Muscle of back (tissue), 3 donors: ENCODE measurements at regions not wholly inside any gene's neighbourhood (a gene's known extent, or its start where the extent isn't known, plus 50 kb on each side); places are given as distances from the start of the nearest gene placed in this dataset.
A peak's percentile ranks its signal among the peaks of the same experiment; 100 is the strongest.

Experiments
- DNase-seq, 3 donors: peaks; one replicate each; pipeline versions ENCODE4 v3.0.0 to v3.0.0-alpha.2; 2013

DNA sequence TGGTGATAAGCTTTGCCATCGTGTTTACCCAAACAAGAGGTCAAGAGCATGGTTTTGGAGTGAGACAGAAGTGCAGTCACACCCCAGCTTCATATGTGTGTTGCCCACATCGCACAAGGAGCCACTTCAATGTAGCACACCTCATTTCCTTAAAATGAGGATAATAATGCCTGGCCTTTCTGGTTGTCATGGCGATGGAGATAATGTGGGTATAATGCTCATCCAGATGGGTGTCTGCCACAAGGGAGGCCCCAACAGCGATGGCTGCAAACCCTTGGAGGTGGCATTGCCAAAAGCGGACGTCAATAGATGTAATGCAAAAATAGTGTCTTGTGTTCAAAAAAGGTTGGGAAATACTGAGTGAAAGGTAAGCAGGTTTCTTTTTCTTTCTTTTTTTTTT lies 83.1 kb upstream of the AJAP1 start:
- no peak for DNase-seq

DNA sequence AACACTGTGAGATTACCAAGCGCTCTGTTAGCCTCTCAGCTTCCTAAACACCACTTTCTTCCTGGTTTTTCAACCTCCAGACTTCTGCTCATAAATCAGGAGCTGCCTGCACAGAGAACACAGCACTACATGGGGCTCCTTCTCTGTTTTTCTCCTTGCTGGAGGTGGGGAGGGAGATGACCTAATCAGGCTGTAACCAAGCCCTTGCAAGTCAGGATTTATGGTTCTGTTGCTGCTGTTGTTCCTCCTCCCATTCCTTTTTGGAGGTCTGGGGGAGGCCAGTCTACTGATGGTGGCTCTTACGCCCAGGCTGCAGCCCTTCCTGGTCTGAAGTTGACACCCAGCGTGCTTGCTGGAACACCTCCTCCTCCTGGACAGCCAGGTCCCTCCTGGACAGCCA lies 80.9 kb upstream of the AJAP1 start:
- no peak for DNase-seq

- DNase-seq = no peak
Observed at GRCh38 chr1:4581807-4582206, 72.6 kb upstream of the AJAP1 start.

DNA sequence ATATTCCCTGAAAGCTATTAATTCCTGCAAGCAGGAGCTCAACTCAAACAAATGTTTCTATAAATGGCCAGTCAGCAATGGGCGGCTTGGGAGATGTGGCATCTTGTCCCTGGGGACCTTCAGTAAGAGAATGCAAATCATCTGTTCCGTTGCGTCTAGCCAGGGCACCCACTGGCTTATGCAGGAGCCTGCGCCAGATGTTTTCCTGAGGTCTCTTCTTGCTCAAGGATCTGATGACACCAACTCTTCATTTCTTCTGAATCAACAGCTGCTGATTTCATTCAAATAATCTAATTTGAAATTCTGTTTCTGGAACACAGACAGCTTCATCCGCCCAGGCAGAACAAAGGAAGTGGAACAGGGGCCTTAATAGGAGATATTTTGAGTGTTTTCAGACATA lies 70.0 kb upstream of the AJAP1 start:
- DNase-seq = peak in 1 of 3 donors; percentile 24

DNA sequence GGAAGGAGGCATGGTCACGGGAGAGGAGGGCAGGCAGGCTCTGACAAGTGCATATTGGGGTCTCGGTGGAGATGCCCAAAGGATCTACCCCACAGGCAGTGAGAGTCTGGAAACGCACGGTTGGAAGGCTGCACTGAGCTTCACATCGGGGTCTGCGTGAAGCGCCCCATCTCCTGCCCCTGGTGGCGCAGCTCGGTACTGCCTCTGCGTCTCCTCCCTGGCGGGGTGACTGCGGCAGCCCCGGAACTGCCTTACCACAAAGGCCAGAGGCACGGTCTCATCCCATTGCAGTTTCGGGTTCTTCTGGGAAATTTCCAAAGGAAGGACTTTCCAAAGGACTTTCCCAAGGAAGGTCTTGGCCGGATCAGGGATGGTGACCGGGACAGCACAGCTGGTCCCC lies 69.2 kb upstream of the AJAP1 start:
- DNase-seq = peak in 1 of 3 donors; percentile 18

DNA sequence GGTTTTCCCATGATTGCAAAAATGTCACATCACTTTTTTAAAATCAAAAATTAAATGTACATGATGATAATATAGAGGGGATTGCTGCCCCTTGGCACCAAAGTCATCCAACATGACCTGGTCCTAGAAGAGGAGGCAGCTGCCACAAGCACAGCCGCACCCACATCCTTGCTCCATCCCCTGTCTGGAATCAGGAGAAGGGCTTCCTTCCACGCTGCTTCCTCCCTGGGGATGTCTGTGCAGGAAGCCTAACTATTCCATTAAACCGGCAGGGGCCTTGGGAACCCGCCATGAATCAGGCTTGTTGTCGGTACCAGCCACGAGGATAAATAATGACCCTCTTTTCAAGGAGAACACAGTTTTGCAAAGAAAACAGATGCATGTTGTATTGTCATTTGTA lies 68.7 kb upstream of the AJAP1 start:
- DNase-seq = no peak

- no peak for DNase-seq
Observed at GRCh38 chr1:4586611-4587160, 67.7 kb upstream of the AJAP1 start.

GRCh38 chr1:4587721-4588120 lies 66.7 kb upstream of the AJAP1 start:
- DNase-seq = no peak

DNA sequence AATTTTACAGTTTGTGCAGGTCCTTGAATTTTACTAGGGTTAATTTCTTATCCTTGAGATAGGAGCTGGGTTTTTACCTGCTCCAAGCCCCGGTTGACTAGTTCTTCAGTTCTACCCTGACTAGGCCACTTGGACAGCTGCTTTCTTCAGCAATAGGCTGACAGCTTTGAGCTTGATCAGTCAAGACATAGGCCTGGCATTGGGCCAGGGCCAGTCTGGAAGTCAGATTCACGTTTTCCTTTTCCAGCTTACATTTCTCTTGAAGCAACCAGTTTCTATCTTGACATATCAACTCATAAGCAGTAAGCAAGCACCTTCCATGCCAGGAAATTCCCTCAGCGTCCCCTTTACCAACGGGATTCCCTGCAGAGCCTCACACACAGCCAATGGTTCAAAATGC lies 63.7 kb upstream of the AJAP1 start:
- DNase-seq = no peak

- no peak for DNase-seq
Observed at GRCh38 chr1:4591926-4592325, 62.5 kb upstream of the AJAP1 start.

GRCh38 chr1:4593106-4593505 lies 61.3 kb upstream of the AJAP1 start:
- DNase-seq = no peak

- DNase-seq = no peak
Observed at GRCh38 chr1:4594286-4594991, 60.0 kb upstream of the AJAP1 start.

DNA sequence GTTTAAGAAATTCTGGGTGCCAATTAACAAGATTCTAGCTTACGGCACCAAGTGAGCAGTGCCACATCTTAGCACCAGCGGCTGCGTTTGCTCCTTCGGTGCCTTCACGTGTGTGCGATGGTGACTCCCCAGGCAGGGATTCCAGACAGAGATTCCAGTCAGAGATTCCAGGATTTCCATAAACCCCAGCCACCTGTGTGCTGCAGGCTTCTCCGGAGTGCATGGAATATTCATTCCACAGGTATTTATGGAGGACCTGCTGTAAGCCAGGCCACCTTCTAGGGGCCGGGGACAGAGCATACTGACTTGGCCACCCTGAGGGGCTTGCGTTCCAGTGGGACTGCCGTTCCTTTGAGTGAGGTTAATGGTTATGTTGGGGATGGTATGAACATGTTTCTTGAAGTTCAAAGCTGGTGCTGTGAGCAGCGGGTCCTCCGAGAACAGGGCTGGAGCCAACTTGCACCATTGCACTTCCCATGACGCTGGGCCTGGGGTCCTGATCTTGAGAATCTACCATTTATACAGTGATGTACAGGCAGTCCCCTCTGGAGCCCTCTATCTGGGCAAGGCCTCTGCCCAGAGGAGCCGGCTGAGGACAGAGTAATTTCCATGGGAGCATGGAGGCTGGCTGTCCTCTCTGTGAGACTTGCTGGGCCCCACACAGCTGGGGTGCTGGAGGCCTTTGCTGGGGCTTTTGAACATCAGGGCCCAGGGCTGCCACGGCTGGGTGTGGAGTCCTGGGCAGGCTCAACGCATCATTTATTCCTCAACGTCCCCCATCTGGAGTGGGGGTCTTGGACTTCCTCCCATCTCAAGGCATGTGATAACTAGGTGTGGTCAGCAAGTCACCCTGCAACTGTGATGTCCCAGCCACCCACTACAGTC lies 58.8 kb upstream of the AJAP1 start:
- DNase-seq = no peak

GRCh38 chr1:4596486-4596885 lies 57.9 kb upstream of the AJAP1 start:
- no peak for DNase-seq

DNA sequence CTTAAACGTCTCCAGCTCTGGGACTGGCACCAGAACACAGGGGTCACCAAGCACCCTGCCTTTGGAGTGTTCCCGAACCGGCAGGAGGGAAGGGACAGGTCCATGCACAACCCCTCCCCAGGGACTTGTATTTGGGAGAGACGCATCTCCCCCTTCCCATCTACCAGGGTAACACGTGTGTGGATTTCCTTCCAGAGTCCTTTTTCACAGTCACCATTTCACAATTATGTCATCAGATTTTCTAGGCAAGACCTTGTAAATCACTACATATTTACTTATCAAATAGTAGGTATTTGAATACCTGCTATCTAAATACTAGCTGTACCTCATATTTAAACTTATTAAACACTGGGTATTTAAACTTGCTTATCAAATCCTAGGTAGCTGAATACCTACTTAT lies 57.4 kb upstream of the AJAP1 start:
- no peak for DNase-seq

DNA sequence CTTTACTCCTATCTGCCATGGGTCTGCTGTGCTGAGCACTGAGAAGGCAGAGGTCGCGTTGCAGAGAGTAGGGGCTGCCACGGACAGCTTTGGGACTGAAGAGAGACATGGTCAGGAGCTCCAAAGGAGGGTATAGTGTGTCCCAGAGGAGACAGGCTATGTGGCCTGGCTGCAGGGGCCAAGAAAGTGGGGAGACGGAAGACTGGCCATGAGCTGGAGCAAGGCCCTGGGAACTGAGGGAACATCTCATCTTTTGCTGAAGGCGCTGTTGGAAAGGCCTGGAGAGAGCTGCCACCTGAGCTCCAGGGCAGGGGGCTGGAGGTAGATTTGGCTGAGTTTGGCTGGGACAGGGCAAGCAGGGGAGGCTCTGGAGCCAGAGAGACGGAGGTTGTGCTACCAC lies 55.8 kb upstream of the AJAP1 start:
- no peak for DNase-seq

- DNase-seq = no peak
Observed at GRCh38 chr1:4599521-4599920, 54.9 kb upstream of the AJAP1 start.

DNA sequence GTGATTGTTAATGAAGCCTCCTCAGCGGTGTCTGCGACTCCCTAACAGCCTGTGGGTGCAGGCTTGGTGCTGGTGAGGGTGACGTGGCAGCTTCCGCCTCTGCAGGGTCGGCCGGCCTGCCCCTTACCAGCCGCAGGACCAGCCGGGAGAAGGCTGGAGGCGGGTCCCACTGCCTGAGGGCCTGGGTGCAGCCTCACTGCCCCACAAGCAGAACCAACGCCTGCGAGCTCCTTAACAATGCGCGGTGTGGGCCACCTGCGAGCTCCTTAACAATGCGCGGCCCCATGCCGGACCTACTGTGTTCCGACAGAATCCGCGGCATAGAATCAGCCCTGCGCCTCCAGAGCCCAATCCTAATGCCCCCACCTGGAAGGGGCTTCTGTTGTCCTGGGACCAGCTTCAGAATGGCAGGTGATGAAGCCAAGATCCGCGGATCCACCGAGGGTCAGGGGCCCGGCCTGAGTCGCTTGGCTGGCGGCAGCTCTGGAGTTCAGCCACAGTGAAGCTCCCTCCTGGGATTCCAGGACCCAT lies 54.4 kb upstream of the AJAP1 start:
- no peak for DNase-seq

DNA sequence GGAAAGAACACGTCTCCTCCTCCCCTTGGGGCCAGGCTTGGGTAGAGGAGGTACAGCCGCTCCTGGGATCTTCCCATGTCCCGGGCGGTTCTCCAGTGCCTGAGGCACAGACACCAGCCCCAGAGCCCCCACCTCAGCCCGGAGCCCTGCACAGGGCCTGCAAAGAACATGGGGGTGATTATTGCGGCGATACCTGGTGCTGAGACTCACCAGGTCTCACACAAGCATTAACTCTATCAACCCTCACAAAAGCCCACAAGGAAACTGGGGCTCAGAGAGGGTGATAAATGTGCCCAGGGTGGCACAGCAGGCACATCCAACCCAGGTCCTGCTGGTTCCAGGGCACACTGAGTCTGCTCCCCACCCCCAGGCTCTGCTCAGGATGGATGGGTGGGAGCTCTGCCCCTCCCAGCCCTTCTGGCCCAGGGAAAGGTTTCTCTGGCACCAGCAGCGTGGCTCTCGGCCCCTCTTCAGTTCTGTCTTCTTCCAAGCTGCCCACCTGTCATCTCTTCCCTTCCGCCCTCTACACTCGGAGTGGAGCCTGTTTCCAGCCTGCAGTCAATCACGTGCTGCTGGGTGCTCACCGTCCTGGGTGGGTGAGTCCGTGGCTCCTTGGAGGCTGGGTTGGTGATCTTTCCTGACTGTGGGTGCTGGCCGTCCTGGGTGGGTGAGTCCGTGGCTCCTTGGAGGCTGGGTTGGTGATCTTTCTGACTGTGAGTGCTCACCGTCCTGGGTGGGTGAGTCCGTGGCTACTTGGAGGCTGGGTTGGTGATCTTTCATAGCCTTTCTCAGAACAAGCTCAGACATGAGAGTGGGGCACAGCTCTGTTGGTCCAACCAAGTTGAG lies 53.6 kb upstream of the AJAP1 start:
- DNase-seq = no peak

- DNase-seq = no peak
Observed at GRCh38 chr1:4601941-4602340, 52.5 kb upstream of the AJAP1 start.

- DNase-seq = no peak
Observed at GRCh38 chr1:4602462-4603294, 51.7 kb upstream of the AJAP1 start.
